GM12872 (cell line): ENCODE measurements at regions not wholly inside any gene's neighbourhood (a gene's known extent, or its start where the extent isn't known, plus 50 kb on each side); places are given as distances from the start of the nearest gene placed in this dataset.
A peak's percentile ranks its signal among the peaks of the same experiment; 100 is the strongest.

Experiments used
- TF ChIP-seq, protein P1 (sequence below): IDR thresholded peaks from 3 replicates; pipeline ENCODE4 v1.5.1; 2011; ENCODE audit warnings: low read depth, mild to moderate bottlenecking, low read length, moderate library complexity; ENCODE audit not compliant: insufficient read depth

DNA sequence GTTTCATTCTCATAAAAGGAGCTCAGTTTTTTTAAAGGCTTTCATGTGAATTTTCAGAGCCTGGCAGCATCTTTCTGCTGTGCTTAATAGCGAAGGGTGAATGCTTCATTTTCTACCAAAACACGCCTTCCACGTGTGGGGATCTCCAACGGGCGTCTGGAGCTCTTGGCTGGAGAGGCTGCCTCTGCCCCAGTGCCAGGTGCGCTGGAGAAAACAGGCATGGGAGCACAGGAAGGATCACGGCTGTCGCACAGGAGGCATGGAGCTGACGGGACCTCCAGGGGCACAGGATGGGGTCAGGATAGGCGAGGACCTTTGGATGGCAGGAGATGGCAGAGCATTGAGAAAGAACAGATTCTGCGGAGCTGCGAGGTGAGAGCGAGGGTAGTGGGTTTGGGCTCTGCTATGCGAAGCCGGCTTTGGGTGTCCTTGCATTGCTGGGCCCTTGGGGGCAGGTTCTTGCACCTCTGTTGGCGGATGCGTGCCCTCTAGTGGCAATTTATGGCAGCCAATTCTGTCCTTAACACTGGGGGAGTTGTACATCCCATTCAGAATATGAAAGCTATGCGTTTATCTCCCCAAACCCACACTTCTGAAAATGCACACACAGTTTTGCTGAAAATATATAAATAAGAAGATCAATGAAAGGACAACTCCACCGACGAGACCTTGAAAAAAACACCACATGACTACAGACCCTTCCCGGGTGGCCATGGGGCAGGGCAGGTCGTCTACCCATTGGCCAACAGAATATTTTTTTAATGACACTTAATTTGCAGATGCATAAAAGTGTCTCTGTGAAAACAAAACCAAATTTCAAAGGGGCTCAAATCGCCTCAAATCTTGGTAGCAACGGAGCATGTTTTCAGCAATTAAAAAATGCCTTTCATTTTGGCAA lies 90.4 kb upstream of the SLC35G4 start:
- TF ChIP-seq, protein P1, sequence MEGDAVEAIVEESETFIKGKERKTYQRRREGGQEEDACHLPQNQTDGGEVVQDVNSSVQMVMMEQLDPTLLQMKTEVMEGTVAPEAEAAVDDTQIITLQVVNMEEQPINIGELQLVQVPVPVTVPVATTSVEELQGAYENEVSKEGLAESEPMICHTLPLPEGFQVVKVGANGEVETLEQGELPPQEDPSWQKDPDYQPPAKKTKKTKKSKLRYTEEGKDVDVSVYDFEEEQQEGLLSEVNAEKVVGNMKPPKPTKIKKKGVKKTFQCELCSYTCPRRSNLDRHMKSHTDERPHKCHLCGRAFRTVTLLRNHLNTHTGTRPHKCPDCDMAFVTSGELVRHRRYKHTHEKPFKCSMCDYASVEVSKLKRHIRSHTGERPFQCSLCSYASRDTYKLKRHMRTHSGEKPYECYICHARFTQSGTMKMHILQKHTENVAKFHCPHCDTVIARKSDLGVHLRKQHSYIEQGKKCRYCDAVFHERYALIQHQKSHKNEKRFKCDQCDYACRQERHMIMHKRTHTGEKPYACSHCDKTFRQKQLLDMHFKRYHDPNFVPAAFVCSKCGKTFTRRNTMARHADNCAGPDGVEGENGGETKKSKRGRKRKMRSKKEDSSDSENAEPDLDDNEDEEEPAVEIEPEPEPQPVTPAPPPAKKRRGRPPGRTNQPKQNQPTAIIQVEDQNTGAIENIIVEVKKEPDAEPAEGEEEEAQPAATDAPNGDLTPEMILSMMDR, result peak; percentile 96

DNA sequence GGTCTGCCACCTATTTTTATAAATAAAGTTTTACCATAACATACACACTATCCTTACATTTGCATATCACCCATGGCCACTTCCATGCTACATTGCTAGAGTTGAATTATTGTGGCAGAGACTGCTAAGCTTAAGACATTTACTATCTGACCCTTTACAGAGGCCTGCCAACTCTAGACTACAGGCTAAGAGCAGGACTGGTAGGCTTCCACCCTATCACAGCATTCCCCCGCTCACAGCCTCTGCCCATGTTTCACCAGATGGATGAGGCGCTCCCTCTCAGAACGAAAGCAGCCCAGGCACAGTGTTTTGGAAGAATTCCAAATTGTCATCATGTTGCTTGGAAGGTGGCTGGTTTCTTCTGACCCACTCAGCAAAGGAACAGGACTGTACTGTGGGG lies 91.7 kb upstream of the SLC35G4 start:
- TF ChIP-seq, protein P1, result no peak

DNA sequence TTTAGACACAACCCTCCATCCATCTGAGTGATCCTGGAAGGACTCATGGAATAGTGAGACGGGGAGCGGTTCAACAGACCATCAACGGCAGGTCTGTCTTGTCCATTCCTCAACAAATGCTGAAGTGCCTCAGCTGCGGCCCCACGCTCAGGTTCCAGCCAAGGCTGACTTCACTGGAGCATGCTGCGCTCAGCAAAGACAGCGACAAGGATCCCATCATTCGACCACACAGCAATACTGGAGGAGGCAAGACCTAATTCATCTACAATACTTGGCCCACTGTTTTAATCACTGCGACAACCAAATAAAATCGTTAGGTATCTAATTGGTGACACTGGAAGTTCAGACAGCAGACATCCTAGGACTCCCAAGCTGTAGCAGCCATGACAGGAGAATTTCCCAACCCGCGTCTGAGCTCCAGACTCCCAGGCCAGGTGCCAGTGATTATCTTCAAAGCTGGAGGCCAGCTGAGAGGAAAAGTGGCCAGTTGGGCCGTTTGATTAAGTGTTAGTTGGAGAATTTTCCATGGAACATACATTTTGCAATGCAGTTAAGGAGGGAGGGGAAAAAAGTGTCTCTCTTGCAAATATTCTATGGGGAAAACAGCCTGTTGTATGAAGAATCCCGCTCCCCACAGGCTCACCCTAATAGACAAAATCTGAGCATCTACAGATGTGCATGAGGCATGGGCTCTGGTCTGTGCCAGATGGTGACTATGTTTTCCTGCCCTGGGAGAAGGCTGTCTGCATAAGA lies 92.5 kb upstream of the SLC35G4 start:
- TF ChIP-seq, protein P1, result no peak

DNA sequence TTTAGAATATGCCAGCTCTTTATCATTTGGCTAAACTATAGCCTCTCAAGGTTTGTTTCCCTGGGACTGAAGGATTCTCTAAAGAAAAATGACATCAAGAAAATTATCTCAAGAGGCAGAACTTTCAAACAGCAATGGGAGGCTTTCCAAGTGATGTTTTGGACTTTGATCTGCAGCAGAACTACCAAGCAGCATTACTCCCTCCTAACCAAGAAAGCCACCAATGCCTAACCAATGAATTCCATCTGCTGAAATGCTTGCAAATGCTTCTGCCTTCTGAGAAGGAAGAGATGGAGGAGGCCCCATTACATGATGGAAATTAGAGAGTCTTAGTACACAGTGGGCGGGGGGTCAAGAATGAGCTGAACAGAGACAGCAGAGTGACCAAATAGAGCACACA lies 95.1 kb upstream of the SLC35G4 start:
- TF ChIP-seq, protein P1, result no peak

DNA sequence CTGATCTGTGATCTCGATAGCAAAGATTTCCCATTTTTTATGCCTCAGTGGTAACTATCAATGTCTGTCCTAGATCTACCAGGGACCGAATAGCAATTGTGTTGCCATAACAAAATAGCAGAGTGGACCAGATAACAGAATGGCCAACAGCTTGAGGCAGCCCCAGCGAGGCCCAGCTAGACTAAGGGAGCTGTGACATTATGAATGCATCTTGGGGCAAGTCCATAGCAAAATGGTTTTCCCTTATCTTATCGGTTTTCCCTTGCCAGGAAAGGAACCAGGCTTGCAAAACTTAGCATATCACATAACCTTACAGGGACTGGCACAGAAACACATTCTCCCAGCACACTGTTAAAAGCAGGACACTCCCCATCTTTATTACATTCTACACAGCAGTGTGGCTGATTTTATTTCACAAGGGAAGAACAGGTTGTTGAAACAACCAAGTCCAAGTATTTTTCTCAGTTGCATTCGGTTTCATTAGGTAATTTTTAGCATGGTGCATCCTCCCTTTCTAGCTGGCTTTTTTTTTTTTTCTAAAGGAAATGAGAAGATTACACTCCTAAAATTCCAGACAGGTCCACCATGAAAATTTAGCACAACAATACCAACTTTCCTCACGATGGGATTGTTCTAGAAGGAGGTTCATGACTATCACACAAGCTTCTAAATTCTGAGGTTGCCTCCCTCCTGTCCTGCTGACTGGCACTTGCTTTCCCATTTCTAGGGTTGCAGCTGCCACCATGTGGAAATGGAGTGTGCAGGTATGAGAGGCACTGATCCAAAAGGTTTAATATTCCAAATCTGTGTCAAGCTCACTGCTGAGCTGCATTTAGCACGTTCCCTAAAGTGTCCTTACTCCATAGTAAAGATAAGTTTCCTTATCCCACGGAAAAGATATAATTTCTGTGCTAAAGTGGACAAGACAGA lies 97.0 kb upstream of the SLC35G4 start:
- TF ChIP-seq, protein P1, result no peak

DNA sequence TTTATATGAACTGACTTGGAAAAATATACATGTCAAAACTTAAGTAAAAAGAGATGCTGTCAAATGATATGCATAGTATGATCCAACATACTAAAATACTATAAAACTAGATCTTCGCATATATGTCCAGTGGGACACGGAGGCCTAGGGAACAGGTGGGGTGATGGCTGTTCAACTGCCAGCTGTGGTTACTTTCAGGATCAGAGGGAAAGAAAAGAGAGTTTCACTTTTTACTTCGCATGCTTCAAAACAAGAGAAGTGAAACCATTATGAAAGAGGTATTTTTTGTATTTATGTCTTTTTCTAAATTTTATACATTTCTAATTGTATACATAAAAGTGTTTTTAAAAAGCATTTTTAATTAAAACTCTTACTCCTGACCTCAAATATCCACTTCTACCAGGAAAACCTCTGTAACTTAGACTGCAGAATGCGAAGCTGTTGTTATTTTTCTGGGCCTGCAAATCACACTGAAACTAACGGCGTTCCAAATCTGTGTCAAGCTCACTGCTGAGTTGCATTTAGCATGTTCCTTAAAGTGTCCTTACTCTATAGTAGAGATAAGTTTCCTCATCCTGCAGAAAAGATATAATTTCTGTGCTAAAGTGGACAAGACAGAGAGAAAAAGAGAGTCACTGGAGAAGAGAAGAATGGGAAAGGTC lies 97.8 kb upstream of the SLC35G4 start:
- TF ChIP-seq, protein P1, result no peak
